ENCODE measurements at regions not wholly inside any gene's neighbourhood (a gene's known extent, or its start where the extent isn't known, plus 50 kb on each side); places are given as distances from the start of the nearest gene placed in this dataset.

GRCh38 chr5:30098940-30099339 lies 1094.5 kb upstream of the CDH6 start:
- H3K36me3 Mint-ChIP-seq (ENCODE audit: low read depth), result no peaks in the 10 kb centered on the region
- peaks cover 11% of the 10 kb centered on the region for H3K9me3 Mint-ChIP-seq
- intact Hi-C loops (cut with micrococcal nuclease), result no loop called here
- TF ChIP-seq CTCF (IDR thresholded peaks at IDR 0.05), result no peak
- ChIA-PET POLR2A (no interaction called here), CTCF (no interaction called here)
- ATAC-seq (no peak), DNase-seq (no peak)
- no peak overlapping the region for H3K27ac Mint-ChIP-seq
- H3K4me1 Mint-ChIP-seq (ENCODE audit: low read depth), result no peaks in the 10 kb centered on the region
- no peak overlapping the region for H3K4me3 Mint-ChIP-seq
- H3K27me3 Mint-ChIP-seq, result no peaks in the 10 kb centered on the region

GRCh38 chr5:30092548-30092947 lies 1100.9 kb upstream of the CDH6 start:
- H3K27ac Mint-ChIP-seq, result no peak overlapping the region
- ChIA-PET CTCF (interaction anchor here (1.0 kb wide), 1 partner anchor 71 kb away, joined by 3 read pairs; no protein-coding TSS in a partner anchor), POLR2A (no interaction called here)
- intact Hi-C loops (cut with micrococcal nuclease), result no loop called here
- no peak overlapping the region for H3K4me3 Mint-ChIP-seq
- no peak for TF ChIP-seq CTCF (IDR thresholded peaks at IDR 0.05)
- H3K27me3 Mint-ChIP-seq, result no peaks in the 10 kb centered on the region
- no peak for ATAC-seq
- no peaks in the 10 kb centered on the region for H3K36me3 Mint-ChIP-seq (ENCODE audit: low read depth)
- DNase-seq, result no peak
- no peaks in the 10 kb centered on the region for H3K4me1 Mint-ChIP-seq (ENCODE audit: low read depth)
- peaks cover 9% of the 10 kb centered on the region for H3K9me3 Mint-ChIP-seq

- Mint-ChIP-seq H3K4me3 (no peak overlapping the region), H3K27ac (no peak overlapping the region), H3K9me3 (peaks cover 21% of the 10 kb centered on the region)
These were observed 1123.8 kb upstream of the CDH6 start for GRCh38 chr5:30069441-30070263.

GRCh38 chr5:30063503-30063902 lies 1130.0 kb upstream of the CDH6 start:
- Mint-ChIP-seq H3K27me3 (no peaks in the 10 kb centered on the region), H3K9me3 (peaks cover 4% of the 10 kb centered on the region), H3K27ac (no peak overlapping the region), H3K4me3 (no peak overlapping the region), H3K36me3 (ENCODE audit: low read depth) (no peaks in the 10 kb centered on the region), H3K4me1 (ENCODE audit: low read depth) (no peaks in the 10 kb centered on the region)
- POLR2A ChIA-PET, result no interaction called here
- intact Hi-C loops (cut with micrococcal nuclease), result no loop called here
- CTCF ChIA-PET, result no interaction called here
- TF ChIP-seq CTCF (IDR thresholded peaks at IDR 0.05), result no peak
- DNase-seq (no peak), ATAC-seq (no peak)

More at GRCh38 chr5:30069441-30070263, 1123.8 kb upstream of the CDH6 start:
- no peaks in the 10 kb centered on the region for H3K27me3 Mint-ChIP-seq
- H3K36me3 Mint-ChIP-seq (ENCODE audit: low read depth), result no peaks in the 10 kb centered on the region
- POLR2A ChIA-PET, result no interaction called here
- TF ChIP-seq CTCF (IDR thresholded peaks at IDR 0.05), result no peak
- ATAC-seq, result no peak
- H3K4me1 Mint-ChIP-seq (ENCODE audit: low read depth), result no peaks in the 10 kb centered on the region
- CTCF ChIA-PET, result no interaction called here
- intact Hi-C loops (cut with micrococcal nuclease), result no loop called here
- DNase-seq, result no peak

- Mint-ChIP-seq H3K27ac (no peak overlapping the region), H3K9me3 (peaks cover 16% of the 10 kb centered on the region), H3K4me3 (no peak overlapping the region), H3K36me3 (ENCODE audit: low read depth) (no peaks in the 10 kb centered on the region), H3K27me3 (no peaks in the 10 kb centered on the region), H3K4me1 (ENCODE audit: low read depth) (no peaks in the 10 kb centered on the region)
- CTCF ChIA-PET, result no interaction called here
- DNase-seq, result no peak
- POLR2A ChIA-PET, result no interaction called here
- intact Hi-C loops (cut with micrococcal nuclease), result no loop called here
- ATAC-seq, result no peak
- TF ChIP-seq CTCF (IDR thresholded peaks at IDR 0.05), result no peak
These were observed 1141.5 kb upstream of the CDH6 start for GRCh38 chr5:30051976-30052375.
